ENCODE measurements at regions not wholly inside any gene's neighbourhood (a gene's known extent, or its start where the extent isn't known, plus 50 kb on each side); places are given as distances from the start of the nearest gene placed in this dataset.

GRCh38 chr9:80571953-80572352 lies 1000.2 kb downstream of the TLE4 start:
- TF ChIP-seq BACH1 (IDR thresholded peaks at IDR 0.05; ENCODE audit: low read length) (no peak), POLR2A (IDR thresholded peaks at IDR 0.05; ENCODE audit: control extremely low read depth in 1 of 2, low read depth in 2 of 2, low read length in 2 of 2) (no peak), POLR2AphosphoS5 (IDR thresholded peaks at IDR 0.05; ENCODE audit: low read depth, low read length) (no peak)
